Endothelial cell (in vitro differentiated cells): ENCODE measurements at regions not wholly inside any gene's neighbourhood (a gene's known extent, or its start where the extent isn't known, plus 50 kb on each side); places are given as distances from the start of the nearest gene placed in this dataset.

Experiments used
- DNase-seq: peaks from one replicate; pipeline ENCODE4 v3.0.0; 2021; ENCODE audit warnings: low spot score
- H3K27ac Mint-ChIP-seq: one replicate; pipeline ENCODE4 v1.8.0; 2021; ENCODE audit warnings: mixed read lengths, inconsistent platforms; ENCODE audit not compliant: unreplicated experiment
- H3K27me3 Mint-ChIP-seq: one replicate; pipeline ENCODE4 v1.8.0; 2021; ENCODE audit warnings: mild to moderate bottlenecking, moderate library complexity, mixed read lengths, inconsistent platforms; ENCODE audit not compliant: unreplicated experiment
- H3K36me3 Mint-ChIP-seq: one replicate; pipeline ENCODE4 v1.8.0; 2021; ENCODE audit warnings: mild to moderate bottlenecking, low read depth, mixed read lengths, inconsistent platforms; ENCODE audit not compliant: unreplicated experiment
- H3K4me1 Mint-ChIP-seq: one replicate; pipeline ENCODE4 v1.8.0; 2021; ENCODE audit warnings: mild to moderate bottlenecking, mixed read lengths, inconsistent platforms; ENCODE audit not compliant: unreplicated experiment
- H3K4me3 Mint-ChIP-seq: one replicate; pipeline ENCODE4 v1.8.0; 2021; ENCODE audit warnings: mild to moderate bottlenecking, mixed read lengths, inconsistent platforms; ENCODE audit not compliant: unreplicated experiment
- H3K9me3 Mint-ChIP-seq: one replicate; pipeline ENCODE4 v1.8.0; 2021; ENCODE audit warnings: mixed read lengths, inconsistent platforms; ENCODE audit not compliant: unreplicated experiment
- CTCF ChIP-seq: fragments of 200-600 bp; sonication (generic); IDR thresholded peaks from one replicate; pipeline ENCODE4 v1.5.0; 2021; ENCODE audit warnings: antibody characterized with exemption; ENCODE audit not compliant: unreplicated experiment

GRCh38 chr9:29336281-29336680 lies 1763.0 kb upstream of the C9orf72 start:
- no peaks in the 10 kb centered on the region for H3K36me3 Mint-ChIP-seq
- no peak overlapping the region for H3K27ac Mint-ChIP-seq
- DNase-seq, result no peak
- no peaks in the 10 kb centered on the region for H3K4me1 Mint-ChIP-seq
- no peak for TF ChIP-seq CTCF
- no peaks in the 10 kb centered on the region for H3K27me3 Mint-ChIP-seq
- H3K4me3 Mint-ChIP-seq, result no peak overlapping the region
- H3K9me3 Mint-ChIP-seq, result no peaks in the 10 kb centered on the region

GRCh38 chr9:29339387-29339786 lies 1766.1 kb upstream of the C9orf72 start:
- H3K9me3 Mint-ChIP-seq, result no peaks in the 10 kb centered on the region
- no peak for TF ChIP-seq CTCF
- H3K27me3 Mint-ChIP-seq, result peaks cover 1% of the 10 kb centered on the region
- H3K4me3 Mint-ChIP-seq, result no peak overlapping the region
- no peaks in the 10 kb centered on the region for H3K4me1 Mint-ChIP-seq
- no peak for DNase-seq
- H3K27ac Mint-ChIP-seq, result no peak overlapping the region
- H3K36me3 Mint-ChIP-seq, result no peaks in the 10 kb centered on the region

- no peak for TF ChIP-seq CTCF
- H3K4me3 Mint-ChIP-seq, result no peak overlapping the region
- no peaks in the 10 kb centered on the region for H3K4me1 Mint-ChIP-seq
- H3K9me3 Mint-ChIP-seq, result no peaks in the 10 kb centered on the region
- peaks cover 1% of the 10 kb centered on the region for H3K27me3 Mint-ChIP-seq
- no peaks in the 10 kb centered on the region for H3K36me3 Mint-ChIP-seq
- H3K27ac Mint-ChIP-seq, result no peak overlapping the region
- DNase-seq, result no peak
Measured at GRCh38 chr9:29348999-29349398, 1775.7 kb upstream of the C9orf72 start.

GRCh38 chr9:29389421-29389820 lies 1816.1 kb upstream of the C9orf72 start:
- no peak overlapping the region for H3K27ac Mint-ChIP-seq
- H3K27me3 Mint-ChIP-seq, result peaks cover 1% of the 10 kb centered on the region
- peaks cover under 1% of the 10 kb centered on the region for H3K36me3 Mint-ChIP-seq
- no peak for DNase-seq
- TF ChIP-seq CTCF, result no peak
- no peaks in the 10 kb centered on the region for H3K4me1 Mint-ChIP-seq
- H3K4me3 Mint-ChIP-seq, result no peak overlapping the region
- H3K9me3 Mint-ChIP-seq, result no peaks in the 10 kb centered on the region

GRCh38 chr9:29390859-29391258 lies 1817.6 kb upstream of the C9orf72 start:
- no peak for DNase-seq
- Mint-ChIP-seq H3K27me3 (peaks cover 1% of the 10 kb centered on the region), H3K9me3 (no peaks in the 10 kb centered on the region), H3K4me1 (no peaks in the 10 kb centered on the region), H3K4me3 (no peak overlapping the region), H3K27ac (no peak overlapping the region), H3K36me3 (no peaks in the 10 kb centered on the region)
- no peak for TF ChIP-seq CTCF
